Left hindlimb (tissue), 1 donor: ENCODE measurements at regions not wholly inside any gene's neighbourhood (a gene's known extent, or its start where the extent isn't known, plus 50 kb on each side); places are given as distances from the start of the nearest gene placed in this dataset.

Experiments
- DNase-seq: peaks from one replicate; pipeline ENCODE4 v3.0.0-alpha.2; 2018

GRCh38 chr7:18201350-18201749 is 173.7 kb upstream of the PRPS1L1 start:
- DNase-seq: peak; percentile 39

GRCh38 chr7:18202315-18203045 is 174.8 kb upstream of the PRPS1L1 start:
- DNase-seq: no peak

- no peak for DNase-seq
These were observed 178.7 kb upstream of the PRPS1L1 start for GRCh38 chr7:18206331-18206730.

- no peak for DNase-seq
These were observed 181.3 kb upstream of the PRPS1L1 start for GRCh38 chr7:18208921-18209320.

- DNase-seq: no peak
These were observed 182.7 kb upstream of the PRPS1L1 start for GRCh38 chr7:18210377-18210776.

- no peak for DNase-seq
These were observed 183.1 kb upstream of the PRPS1L1 start for GRCh38 chr7:18210788-18211187.

- DNase-seq: no peak
These were observed 184.7 kb upstream of the PRPS1L1 start for GRCh38 chr7:18212308-18212707.

- no peak for DNase-seq
These were observed 185.1 kb upstream of the PRPS1L1 start for GRCh38 chr7:18212758-18213157.

GRCh38 chr7:18213652-18214051 is 186.0 kb upstream of the PRPS1L1 start:
- DNase-seq: no peak

- DNase-seq: no peak
These were observed 188.6 kb upstream of the PRPS1L1 start for GRCh38 chr7:18216270-18216669.

GRCh38 chr7:18221377-18222293 is 194.0 kb upstream of the PRPS1L1 start:
- DNase-seq: no peak

- DNase-seq: no peak
These were observed 195.0 kb upstream of the PRPS1L1 start for GRCh38 chr7:18222636-18223035.

- no peak for DNase-seq
These were observed 196.5 kb upstream of the PRPS1L1 start for GRCh38 chr7:18224138-18224537.

- DNase-seq: no peak
These were observed 197.4 kb upstream of the PRPS1L1 start for GRCh38 chr7:18225067-18225466.

- DNase-seq: no peak
These were observed 199.0 kb upstream of the PRPS1L1 start for GRCh38 chr7:18226598-18226997.

GRCh38 chr7:18228686-18229085 is 201.0 kb upstream of the PRPS1L1 start:
- no peak for DNase-seq

GRCh38 chr7:18230271-18230670 is 202.6 kb upstream of the PRPS1L1 start:
- DNase-seq: no peak

GRCh38 chr7:18231854-18232253 is 204.2 kb upstream of the PRPS1L1 start:
- DNase-seq: no peak

GRCh38 chr7:18234519-18234918 is 206.9 kb upstream of the PRPS1L1 start:
- no peak for DNase-seq

- no peak for DNase-seq
These were observed 208.2 kb upstream of the PRPS1L1 start for GRCh38 chr7:18235819-18236218.

GRCh38 chr7:18239212-18239611 is 211.6 kb upstream of the PRPS1L1 start:
- no peak for DNase-seq

GRCh38 chr7:18241543-18242231 is 214.0 kb upstream of the PRPS1L1 start:
- no peak for DNase-seq

GRCh38 chr7:18243731-18244130 is 216.1 kb upstream of the PRPS1L1 start:
- no peak for DNase-seq

GRCh38 chr7:18250133-18250532 is 222.5 kb upstream of the PRPS1L1 start:
- no peak for DNase-seq
